ENCODE measurements at regions not wholly inside any gene's neighbourhood (a gene's known extent, or its start where the extent isn't known, plus 50 kb on each side); places are given as distances from the start of the nearest gene placed in this dataset.

GRCh38 chr7:131745390-131746248 is 189.2 kb upstream of the PODXL start:
- H3K27ac ChIP-seq (ENCODE audit: low read length in 2 of 2), result no peak overlapping the region
- ATAC-seq (ENCODE audit: low read depth), result no peak
- Mint-ChIP-seq H3K27me3 (peaks cover 12% of the 10 kb centered on the region), H3K4me3 (no peak overlapping the region), H3K27ac (no peak overlapping the region), H3K4me1 (no peaks in the 10 kb centered on the region), H3K9me3 (ENCODE audit: insufficient read depth) (no peaks in the 10 kb centered on the region)
- H3K9ac ChIP-seq (ENCODE audit: low read length), result no peak overlapping the region
- H3K9me3 ChIP-seq (ENCODE audit: control extremely low read depth in 1 of 3, control insufficient read depth in 2 of 3, insufficient read depth in 1 of 3, low read length in 2 of 3), result peaks cover 0 to 4% (median 0%) of the 10 kb centered on the region in 3 donors
- ChIA-PET CTCF (interaction anchor here (1.2 kb wide), 1 partner anchor 14 kb away, joined by 3 read pairs; no protein-coding TSS in a partner anchor), POLR2A (no interaction called here)
- no peaks in the 10 kb centered on the region for H3K79me2 ChIP-seq (ENCODE audit: control insufficient read depth, insufficient read depth, low read length)
- no peaks in the 10 kb centered on the region for H3K36me3 ChIP-seq (replicated peaks in 1 of 2; ENCODE audit: control extremely low read depth in 1 of 2, control insufficient read depth in 1 of 2, extremely low read depth in 1 of 2, insufficient read depth in 2 of 2, low read length in 1 of 2)
- 48% methylated on average over 13 of the region's 15 CpGs for WGBS (ENCODE audit: insufficient coverage)
- intact Hi-C loops (cut with micrococcal nuclease), result no loop called here
- H3K4me1 ChIP-seq (ENCODE audit: control insufficient read depth in 2 of 2, insufficient read depth in 2 of 2, low read length in 2 of 2), result no peaks in the 10 kb centered on the region
- no peak overlapping the region for H2AFZ ChIP-seq (ENCODE audit: insufficient read depth, low read depth, low read length, poor library complexity, severe bottlenecking)
- no peak for TF ChIP-seq EZH2 (IDR thresholded peaks at IDR 0.05; ENCODE audit: borderline replicate concordance, insufficient read depth, low read depth, low read length, poor library complexity, severe bottlenecking)
- no peak for TF ChIP-seq CTCF (IDR thresholded peaks at IDR 0.05)
- H3K4me3 ChIP-seq (ENCODE audit: control extremely low read depth in 1 of 5, extremely low read depth in 1 of 5, insufficient read depth in 1 of 5, low read depth in 2 of 5, low read length in 4 of 5), result no peak overlapping the region
- H4K20me1 ChIP-seq (ENCODE audit: control insufficient read depth, insufficient read depth, low read length, poor library complexity, severe bottlenecking), result no peaks in the 10 kb centered on the region
- H3K4me2 ChIP-seq (replicated peaks; ENCODE audit: low read depth, low read length, poor library complexity, severe bottlenecking), result no peak overlapping the region
- no peak for DNase-seq
- peaks cover 0 to 7% (median 0%) of the 10 kb centered on the region in 4 experiments for H3K27me3 ChIP-seq (replicated peaks in 1 of 4; ENCODE audit: control extremely low read depth in 1 of 4, control insufficient read depth in 3 of 4, insufficient read depth in 4 of 4, low read length in 3 of 4)

GRCh38 chr7:131741446-131741845 is 185.0 kb upstream of the PODXL start:
- no peaks in the 10 kb centered on the region for H4K20me1 ChIP-seq (ENCODE audit: control insufficient read depth, insufficient read depth, low read length, poor library complexity, severe bottlenecking)
- DNase-seq, result no peak
- H3K27ac ChIP-seq (ENCODE audit: low read length in 2 of 2), result no peak overlapping the region
- no peak for TF ChIP-seq CTCF (IDR thresholded peaks at IDR 0.05)
- no peak for TF ChIP-seq EZH2 (IDR thresholded peaks at IDR 0.05; ENCODE audit: borderline replicate concordance, insufficient read depth, low read depth, low read length, poor library complexity, severe bottlenecking)
- no peak overlapping the region for H3K4me2 ChIP-seq (replicated peaks; ENCODE audit: low read depth, low read length, poor library complexity, severe bottlenecking)
- 81% methylated on average over 2 of the region's 4 CpGs for WGBS (ENCODE audit: insufficient coverage)
- Mint-ChIP-seq H3K4me1 (no peaks in the 10 kb centered on the region), H3K9me3 (ENCODE audit: insufficient read depth) (no peaks in the 10 kb centered on the region), H3K27me3 (peaks cover 14% of the 10 kb centered on the region), H3K27ac (no peak overlapping the region), H3K4me3 (no peak overlapping the region)
- no peak overlapping the region for H3K9ac ChIP-seq (ENCODE audit: low read length)
- no peaks in the 10 kb centered on the region for H3K79me2 ChIP-seq (ENCODE audit: control insufficient read depth, insufficient read depth, low read length)
- H3K27me3 ChIP-seq (replicated peaks in 1 of 4; ENCODE audit: control extremely low read depth in 1 of 4, control insufficient read depth in 3 of 4, insufficient read depth in 4 of 4, low read length in 3 of 4), result peaks cover 0 to 7% (median 2%) of the 10 kb centered on the region in 4 experiments
- ChIA-PET CTCF (no interaction called here), POLR2A (no interaction called here)
- peaks cover 0 to 4% (median 0%) of the 10 kb centered on the region in 3 donors for H3K9me3 ChIP-seq (ENCODE audit: control extremely low read depth in 1 of 3, control insufficient read depth in 2 of 3, insufficient read depth in 1 of 3, low read length in 2 of 3)
- no peak for ATAC-seq (ENCODE audit: low read depth)
- H3K36me3 ChIP-seq (replicated peaks in 1 of 2; ENCODE audit: control extremely low read depth in 1 of 2, control insufficient read depth in 1 of 2, extremely low read depth in 1 of 2, insufficient read depth in 2 of 2, low read length in 1 of 2), result no peaks in the 10 kb centered on the region
- intact Hi-C loops (cut with micrococcal nuclease), result no loop called here
- H2AFZ ChIP-seq (ENCODE audit: insufficient read depth, low read depth, low read length, poor library complexity, severe bottlenecking), result no peak overlapping the region
- no peak overlapping the region for H3K4me3 ChIP-seq (ENCODE audit: control extremely low read depth in 1 of 5, extremely low read depth in 1 of 5, insufficient read depth in 1 of 5, low read depth in 2 of 5, low read length in 4 of 5)
- no peaks in the 10 kb centered on the region for H3K4me1 ChIP-seq (ENCODE audit: control insufficient read depth in 2 of 2, insufficient read depth in 2 of 2, low read length in 2 of 2)
